Loucy (cell line): ENCODE measurements at regions not wholly inside any gene's neighbourhood (a gene's known extent, or its start where the extent isn't known, plus 50 kb on each side); places are given as distances from the start of the nearest gene placed in this dataset.

ENCODE experiments used
- CTCF ChIP-seq: fragments of 200-600 bp; sonication (generic); conservative IDR thresholded peaks from 2 replicates; pipeline ENCODE4 v1.5.1; 2014; ENCODE audit warnings: mild to moderate bottlenecking, antibody characterized with exemption, low read length
- EZH2phosphoT487 ChIP-seq: fragments of 200-600 bp; IDR thresholded peaks from 2 replicates; pipeline ENCODE4 v1.6.1; 2018; ENCODE audit warnings: antibody characterized with exemption, mild to moderate bottlenecking, moderate library complexity, borderline replicate concordance

- TF ChIP-seq CTCF (no peak), EZH2phosphoT487 (no peak)
These were observed 776.3 kb downstream of the TUSC7 start for GRCh38 chr3:117485841-117486240.
